Fibroblast of mammary gland (primary cell): ENCODE measurements at regions not wholly inside any gene's neighbourhood (a gene's known extent, or its start where the extent isn't known, plus 50 kb on each side); places are given as distances from the start of the nearest gene placed in this dataset.

Experiments used
- DNase-seq: peaks from one replicate; pipeline ENCODE4 v3.0.0-alpha.2; 2010; ENCODE audit warnings: low read depth
- H3K4me3 ChIP-seq: 2 replicates; pipeline ENCODE4 v1.5.1; 2011; ENCODE audit warnings: low read depth, mild to moderate bottlenecking, low read length, moderate library complexity; ENCODE audit not compliant: control insufficient read depth
- CTCF ChIP-seq: conservative IDR thresholded peaks from 2 replicates; pipeline ENCODE4 v1.5.1; 2011; ENCODE audit warnings: low read depth, low read length, inconsistent platforms; ENCODE audit not compliant: control insufficient read depth, insufficient read depth

DNA sequence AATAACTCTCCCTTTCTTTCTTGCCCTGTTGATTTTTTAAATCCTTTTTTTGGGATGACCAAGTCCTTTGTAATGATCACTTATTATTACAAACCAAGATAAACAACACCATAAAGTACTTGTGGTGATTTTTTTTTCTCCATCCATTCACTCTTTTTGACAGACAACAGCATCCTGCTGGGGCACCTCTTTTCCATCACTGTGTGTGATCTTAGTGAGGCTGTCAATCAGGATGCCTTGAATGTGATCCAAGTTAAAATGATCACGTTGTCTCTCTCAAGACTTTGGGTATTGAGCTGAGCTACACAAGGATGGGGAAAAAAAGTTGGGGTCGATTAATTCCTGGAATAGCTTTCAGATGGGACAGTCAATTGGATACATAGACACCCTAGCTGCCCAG lies 73.6 kb upstream of the PPP2R2B start:
- DNase-seq = no peak
- H3K4me3 ChIP-seq = no peak overlapping the region
- no peak for TF ChIP-seq CTCF

- DNase-seq = no peak
- H3K4me3 ChIP-seq = no peak overlapping the region
- TF ChIP-seq CTCF = no peak
Measured at GRCh38 chr5:146956217-146956616, 77.7 kb upstream of the PPP2R2B start.

GRCh38 chr5:146959360-146959759 lies 80.8 kb upstream of the PPP2R2B start:
- no peak for DNase-seq
- no peak overlapping the region for H3K4me3 ChIP-seq
- no peak for TF ChIP-seq CTCF

DNA sequence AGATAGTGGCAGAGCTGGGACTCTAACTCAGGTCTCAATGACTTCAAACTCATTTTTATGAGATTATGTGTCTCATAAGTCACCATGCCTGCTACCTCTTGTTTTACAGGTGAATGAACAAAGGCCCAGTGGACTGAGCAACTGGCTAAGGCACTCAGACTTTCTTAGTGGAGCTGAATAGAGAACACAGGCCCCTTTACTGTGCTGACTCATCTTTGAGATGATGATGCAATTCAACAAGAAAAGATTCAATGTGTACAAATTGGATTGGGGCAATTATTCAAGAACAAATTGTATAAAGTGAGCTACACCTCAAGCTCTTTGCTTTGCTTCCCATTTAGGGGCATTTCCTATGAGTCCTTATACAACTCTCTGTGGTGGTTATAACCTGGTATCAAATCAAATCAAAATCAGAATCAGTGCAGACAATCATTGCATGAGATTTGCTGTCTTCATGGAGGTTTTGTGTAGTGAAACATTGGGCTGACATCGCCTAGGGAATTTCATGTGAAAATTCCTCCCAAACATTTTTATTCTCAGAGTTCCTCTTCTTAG lies 84.3 kb upstream of the PPP2R2B start:
- TF ChIP-seq CTCF = no peak
- no peak overlapping the region for H3K4me3 ChIP-seq
- DNase-seq = peak; percentile 66

DNA sequence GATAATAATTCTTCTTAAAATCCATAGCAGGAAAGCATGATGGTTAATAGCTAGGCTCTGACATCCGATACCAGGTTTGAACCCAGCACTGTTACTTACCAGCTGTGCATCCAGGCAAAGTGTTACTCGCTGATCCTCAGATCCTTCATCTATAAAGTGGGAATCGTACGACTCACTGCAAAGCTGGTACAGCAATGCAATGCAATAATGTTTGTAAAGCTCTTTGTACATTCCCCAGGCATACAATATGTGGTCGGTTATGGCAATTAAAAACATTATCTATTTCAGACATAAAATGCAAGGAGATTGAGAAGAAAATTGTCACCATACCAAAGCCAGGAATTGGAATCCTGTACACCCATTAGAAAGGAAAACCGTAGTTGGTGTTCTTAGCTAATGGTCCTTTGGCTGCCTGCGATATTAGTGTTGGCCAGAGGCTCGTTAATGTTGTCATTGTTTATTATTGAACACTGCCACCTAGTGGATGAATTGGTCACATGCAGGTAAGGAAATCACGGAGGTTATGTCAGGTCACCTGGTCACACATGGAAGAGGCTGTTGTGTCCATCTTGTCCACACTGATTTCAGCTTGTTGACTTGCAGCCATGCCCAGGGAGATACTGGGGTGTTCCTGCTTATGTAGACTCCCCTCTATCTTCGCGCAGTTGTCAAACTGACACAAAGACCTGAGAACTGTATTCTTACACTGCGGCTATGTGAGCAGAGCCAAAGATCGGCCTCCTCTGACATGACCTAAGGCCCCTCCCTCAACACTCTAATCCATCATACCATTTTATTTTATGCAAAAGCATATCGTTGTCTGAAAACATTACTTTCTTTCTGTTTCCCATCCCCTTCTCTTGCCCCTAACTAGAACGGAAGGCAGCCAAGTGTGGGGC lies 87.5 kb upstream of the PPP2R2B start:
- peak; percentile 77 for TF ChIP-seq CTCF
- DNase-seq = peak; percentile 78
- H3K4me3 ChIP-seq = no peak overlapping the region

DNA sequence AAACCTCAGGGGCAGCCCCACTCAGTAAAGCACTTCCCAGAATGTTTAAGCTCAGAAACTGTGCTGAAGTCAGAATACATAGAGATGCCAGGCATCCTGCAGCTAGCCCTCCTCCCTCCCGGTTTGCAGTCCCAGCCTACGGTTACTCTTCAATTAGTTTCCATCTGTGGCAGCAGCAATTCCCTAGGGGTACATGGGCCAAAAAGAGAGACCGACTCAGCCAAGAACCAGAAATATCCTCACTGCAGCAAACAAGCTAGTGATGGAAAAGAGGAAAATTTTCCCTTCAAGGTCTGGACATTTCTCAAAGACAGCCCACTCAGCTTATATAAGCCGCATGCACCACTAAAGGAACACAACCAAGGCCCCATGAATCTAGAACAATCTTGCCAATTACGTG lies 89.1 kb upstream of the PPP2R2B start:
- no peak overlapping the region for H3K4me3 ChIP-seq
- no peak for DNase-seq
- no peak for TF ChIP-seq CTCF
